Activated CD4-positive, alpha-beta memory T cell treated with anti-CD3 and anti-CD28 coated beads for 36 hours (primary cell): ENCODE measurements at regions not wholly inside any gene's neighbourhood (a gene's known extent, or its start where the extent isn't known, plus 50 kb on each side); places are given as distances from the start of the nearest gene placed in this dataset.

ENCODE experiments used
- CTCF ChIA-PET: fragments of 350-600 bp; sonication (Branson Sonifier 250); formaldehyde crosslinking; loops from one replicate; lab custom pipeline; 2021; ENCODE audit warnings: antibody characterized with exemption, inconsistent platforms; lab: Charles Lee
- POLR2A ChIA-PET: fragments of 350-600 bp; sonication (Branson Sonifier 250); formaldehyde crosslinking; loops from one replicate; lab custom pipeline; 2021; ENCODE audit warnings: antibody characterized with exemption; lab: Charles Lee
- DNase-seq: peaks from one replicate; pipeline ENCODE4 v3.0.0-alpha.2; 2020
- H3K27ac Mint-ChIP-seq: one replicate; pipeline ENCODE4 v1.8.0; 2021; ENCODE audit warnings: mixed read lengths
- H3K27me3 Mint-ChIP-seq: one replicate; pipeline ENCODE4 v1.8.0; 2021; ENCODE audit warnings: mixed read lengths
- H3K36me3 Mint-ChIP-seq: one replicate; pipeline ENCODE4 v1.8.0; 2021; ENCODE audit warnings: mixed read lengths
- H3K4me1 Mint-ChIP-seq: one replicate; pipeline ENCODE4 v1.8.0; 2021; ENCODE audit warnings: low read depth, mixed read lengths
- H3K4me3 Mint-ChIP-seq: one replicate; pipeline ENCODE4 v1.8.0; 2021; ENCODE audit warnings: mild to moderate bottlenecking, mixed read lengths
- H3K9me3 Mint-ChIP-seq: one replicate; pipeline ENCODE4 v1.8.0; 2021; ENCODE audit warnings: mixed read lengths
- intact Hi-C: fragments of 100-400 bp; cut with micrococcal nuclease; formaldehyde crosslinking; loops from one replicate; pipeline ENCODE4 v1.15.1; 2023

DNA sequence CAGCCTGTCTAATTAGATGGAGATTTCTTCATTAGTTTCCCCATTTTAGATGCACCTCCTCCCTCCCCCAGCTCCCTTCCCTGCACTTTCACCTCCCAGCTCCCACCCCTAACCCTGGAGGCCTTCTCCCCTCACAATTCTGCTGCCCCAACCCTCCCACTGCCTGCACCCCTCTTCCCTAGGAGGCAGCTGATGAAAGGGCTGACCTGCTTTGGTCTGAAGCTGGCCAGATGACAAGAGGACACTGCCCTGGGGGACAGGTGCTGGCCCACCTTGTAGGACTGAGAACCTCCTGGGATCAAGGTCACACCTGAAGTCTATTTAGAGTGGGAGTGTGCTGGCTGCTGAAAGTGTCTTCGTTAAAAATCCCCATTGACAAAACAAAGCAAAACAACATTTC is 259.4 kb downstream of the TLE3 start:
- Mint-ChIP-seq H3K27me3 (no peaks in the 10 kb centered on the region), H3K9me3 (no peaks in the 10 kb centered on the region), H3K36me3 (no peaks in the 10 kb centered on the region), H3K4me3 (no peak overlapping the region), H3K4me1 (no peaks in the 10 kb centered on the region), H3K27ac (no peak overlapping the region)
- intact Hi-C loops: no loop called here
- no peak for DNase-seq
- CTCF ChIA-PET: no interaction called here
- POLR2A ChIA-PET: no interaction called here

DNA sequence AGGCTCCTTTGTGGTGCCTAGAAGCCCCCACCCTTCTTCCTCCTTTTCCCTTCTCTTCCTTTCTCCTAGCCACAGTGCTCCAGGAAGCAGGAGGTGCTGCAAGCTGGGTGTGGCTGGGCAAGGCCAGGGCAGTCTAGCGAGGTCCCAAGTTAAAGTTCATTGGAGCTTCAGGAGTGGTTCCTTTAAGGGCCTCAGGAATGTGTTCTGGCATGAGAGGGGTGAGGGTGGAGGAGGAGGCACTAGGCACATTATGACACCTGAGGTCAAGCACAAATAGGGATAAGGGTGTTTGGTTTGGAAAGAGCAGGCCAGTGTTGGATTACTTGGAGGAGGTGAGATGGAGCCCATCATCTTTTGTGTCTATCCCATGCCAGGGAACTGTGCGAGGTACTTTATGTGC is 258.7 kb downstream of the TLE3 start:
- no peak overlapping the region for H3K27ac Mint-ChIP-seq
- POLR2A ChIA-PET: no interaction called here
- intact Hi-C loops: no loop called here
- H3K27me3 Mint-ChIP-seq: no peaks in the 10 kb centered on the region
- H3K36me3 Mint-ChIP-seq: no peaks in the 10 kb centered on the region
- CTCF ChIA-PET: no interaction called here
- no peaks in the 10 kb centered on the region for H3K9me3 Mint-ChIP-seq
- no peak overlapping the region for H3K4me3 Mint-ChIP-seq
- H3K4me1 Mint-ChIP-seq: no peaks in the 10 kb centered on the region
- DNase-seq: no peak

- Mint-ChIP-seq H3K4me3 (no peak overlapping the region), H3K36me3 (no peaks in the 10 kb centered on the region), H3K27ac (no peak overlapping the region), H3K27me3 (no peaks in the 10 kb centered on the region), H3K4me1 (no peaks in the 10 kb centered on the region), H3K9me3 (no peaks in the 10 kb centered on the region)
- intact Hi-C loops: no loop called here
- no peak for DNase-seq
- POLR2A ChIA-PET: no interaction called here
- CTCF ChIA-PET: no interaction called here
Observed at GRCh38 chr15:69841113-69841828, 256.4 kb downstream of the TLE3 start.

DNA sequence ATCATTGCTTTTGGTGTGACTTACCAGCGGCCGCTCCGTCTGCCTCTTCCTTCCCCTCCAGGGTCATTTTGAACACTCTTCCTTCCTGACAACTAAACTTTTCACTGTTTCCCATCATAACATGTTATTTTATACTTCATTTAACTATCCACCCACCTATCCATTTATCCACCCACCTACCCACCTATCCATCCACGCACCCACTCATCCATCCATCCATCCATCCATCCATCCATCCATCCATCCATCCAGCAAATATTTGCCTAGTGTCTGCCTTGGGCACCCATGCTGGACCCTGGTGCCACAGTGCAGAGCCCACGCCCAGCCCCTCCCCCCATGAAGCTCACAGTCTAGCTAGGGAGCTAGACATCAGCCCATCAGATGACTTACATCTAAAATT is 254.9 kb downstream of the TLE3 start:
- no peaks in the 10 kb centered on the region for H3K36me3 Mint-ChIP-seq
- POLR2A ChIA-PET: no interaction called here
- intact Hi-C loops: no loop called here
- no peaks in the 10 kb centered on the region for H3K9me3 Mint-ChIP-seq
- CTCF ChIA-PET: interaction anchor here (0.9 kb wide), 1 partner anchor 363 kb away, joined by 3 read pairs; no protein-coding TSS in a partner anchor
- peaks cover 7% of the 10 kb centered on the region for H3K27me3 Mint-ChIP-seq
- H3K27ac Mint-ChIP-seq: no peak overlapping the region
- DNase-seq: no peak
- H3K4me1 Mint-ChIP-seq: peaks cover 4% of the 10 kb centered on the region
- H3K4me3 Mint-ChIP-seq: no peak overlapping the region

- H3K27me3 Mint-ChIP-seq: peaks cover 7% of the 10 kb centered on the region
- no peak for DNase-seq
- H3K27ac Mint-ChIP-seq: no peak overlapping the region
- H3K4me1 Mint-ChIP-seq: peaks cover 4% of the 10 kb centered on the region
- no peaks in the 10 kb centered on the region for H3K36me3 Mint-ChIP-seq
- no peak overlapping the region for H3K4me3 Mint-ChIP-seq
- no peaks in the 10 kb centered on the region for H3K9me3 Mint-ChIP-seq
- ChIA-PET POLR2A (no interaction called here), CTCF (interaction anchor here (0.9 kb wide), 1 partner anchor 364 kb away, joined by 3 read pairs; no protein-coding TSS in a partner anchor)
- intact Hi-C loops: no loop called here
Observed at GRCh38 chr15:69843276-69843899, 254.3 kb downstream of the TLE3 start.

DNA sequence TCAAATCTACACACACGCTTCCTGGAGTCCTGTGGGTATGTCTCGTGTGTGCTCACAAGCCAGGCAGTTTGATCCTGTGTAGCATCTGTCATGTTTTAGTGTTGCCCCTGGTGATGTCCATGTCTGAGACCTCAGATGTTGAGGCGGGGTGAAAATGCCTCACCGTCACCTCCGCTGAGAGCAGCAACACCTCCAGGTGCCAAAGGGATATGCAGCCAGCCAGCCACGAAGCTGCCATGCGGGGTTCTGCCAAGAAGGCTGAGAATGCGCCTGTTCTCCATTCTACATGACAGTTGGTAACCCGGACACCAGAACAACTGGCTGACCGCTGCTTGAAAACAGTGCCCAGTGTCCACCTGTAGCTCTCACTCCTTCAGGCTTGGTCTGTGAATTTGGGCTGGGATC is 253.8 kb downstream of the TLE3 start:
- Mint-ChIP-seq H3K27me3 (peaks cover 7% of the 10 kb centered on the region), H3K4me3 (no peak overlapping the region), H3K36me3 (no peaks in the 10 kb centered on the region), H3K9me3 (no peaks in the 10 kb centered on the region), H3K4me1 (peaks cover 8% of the 10 kb centered on the region), H3K27ac (no peak overlapping the region)
- ChIA-PET POLR2A (no interaction called here), CTCF (no interaction called here)
- intact Hi-C loops: no loop called here
- no peak for DNase-seq

- intact Hi-C loops: no loop called here
- Mint-ChIP-seq H3K9me3 (no peaks in the 10 kb centered on the region), H3K27me3 (peaks cover 7% of the 10 kb centered on the region), H3K36me3 (no peaks in the 10 kb centered on the region), H3K4me3 (no peak overlapping the region), H3K4me1 (peaks cover 8% of the 10 kb centered on the region), H3K27ac (no peak overlapping the region)
- no peak for DNase-seq
- ChIA-PET POLR2A (no interaction called here), CTCF (no interaction called here)
Observed at GRCh38 chr15:69845159-69845558, 252.6 kb downstream of the TLE3 start.

GRCh38 chr15:69847625-69848024 is 250.1 kb downstream of the TLE3 start:
- CTCF ChIA-PET: no interaction called here
- DNase-seq: no peak
- H3K4me1 Mint-ChIP-seq: peaks cover 8% of the 10 kb centered on the region
- H3K4me3 Mint-ChIP-seq: no peak overlapping the region
- POLR2A ChIA-PET: no interaction called here
- intact Hi-C loops: no loop called here
- no peak overlapping the region for H3K27ac Mint-ChIP-seq
- H3K27me3 Mint-ChIP-seq: peaks cover 7% of the 10 kb centered on the region
- no peaks in the 10 kb centered on the region for H3K36me3 Mint-ChIP-seq
- H3K9me3 Mint-ChIP-seq: no peaks in the 10 kb centered on the region

- peaks cover 7% of the 10 kb centered on the region for H3K27me3 Mint-ChIP-seq
- H3K9me3 Mint-ChIP-seq: no peaks in the 10 kb centered on the region
- intact Hi-C loops: no loop called here
- peaks cover 8% of the 10 kb centered on the region for H3K4me1 Mint-ChIP-seq
- ChIA-PET POLR2A (no interaction called here), CTCF (interaction anchor here (1.2 kb wide), 1 partner anchor 98 kb away, joined by 3 read pairs; no protein-coding TSS in a partner anchor)
- no peak for DNase-seq
- no peaks in the 10 kb centered on the region for H3K36me3 Mint-ChIP-seq
- no peak overlapping the region for H3K27ac Mint-ChIP-seq
- no peak overlapping the region for H3K4me3 Mint-ChIP-seq
Observed at GRCh38 chr15:69848096-69848495, 249.6 kb downstream of the TLE3 start.

GRCh38 chr15:69848551-69849231 is 249.0 kb downstream of the TLE3 start:
- ChIA-PET CTCF (interaction anchor here (1.2 kb wide), 1 partner anchor 99 kb away, joined by 3 read pairs; no protein-coding TSS in a partner anchor), POLR2A (no interaction called here)
- Mint-ChIP-seq H3K27me3 (peaks cover 7% of the 10 kb centered on the region), H3K27ac (no peak overlapping the region), H3K36me3 (no peaks in the 10 kb centered on the region), H3K9me3 (no peaks in the 10 kb centered on the region), H3K4me1 (peaks cover 8% of the 10 kb centered on the region), H3K4me3 (no peak overlapping the region)
- DNase-seq: no peak
- intact Hi-C loops: no loop called here

GRCh38 chr15:69849232-69849610 is 248.5 kb downstream of the TLE3 start:
- Mint-ChIP-seq H3K4me1 (peaks cover 8% of the 10 kb centered on the region), H3K9me3 (no peaks in the 10 kb centered on the region), H3K4me3 (no peak overlapping the region), H3K27ac (no peak overlapping the region), H3K27me3 (peaks cover 7% of the 10 kb centered on the region), H3K36me3 (no peaks in the 10 kb centered on the region)
- CTCF ChIA-PET: interaction anchor here (1.2 kb wide), 1 partner anchor 100 kb away, joined by 3 read pairs; no protein-coding TSS in a partner anchor
- DNase-seq: no peak
- intact Hi-C loops: no loop called here
- POLR2A ChIA-PET: no interaction called here

- Mint-ChIP-seq H3K27ac (no peak overlapping the region), H3K4me1 (peaks cover 9% of the 10 kb centered on the region), H3K27me3 (peaks cover 2% of the 10 kb centered on the region), H3K36me3 (no peaks in the 10 kb centered on the region), H3K9me3 (no peaks in the 10 kb centered on the region), H3K4me3 (no peak overlapping the region)
- no peak for DNase-seq
- intact Hi-C loops: no loop called here
- POLR2A ChIA-PET: no interaction called here
- CTCF ChIA-PET: no interaction called here
Observed at GRCh38 chr15:69852482-69852881, 245.2 kb downstream of the TLE3 start.
